ENCODE measurements at regions not wholly inside any gene's neighbourhood (a gene's known extent, or its start where the extent isn't known, plus 50 kb on each side); places are given as distances from the start of the nearest gene placed in this dataset.

DNA sequence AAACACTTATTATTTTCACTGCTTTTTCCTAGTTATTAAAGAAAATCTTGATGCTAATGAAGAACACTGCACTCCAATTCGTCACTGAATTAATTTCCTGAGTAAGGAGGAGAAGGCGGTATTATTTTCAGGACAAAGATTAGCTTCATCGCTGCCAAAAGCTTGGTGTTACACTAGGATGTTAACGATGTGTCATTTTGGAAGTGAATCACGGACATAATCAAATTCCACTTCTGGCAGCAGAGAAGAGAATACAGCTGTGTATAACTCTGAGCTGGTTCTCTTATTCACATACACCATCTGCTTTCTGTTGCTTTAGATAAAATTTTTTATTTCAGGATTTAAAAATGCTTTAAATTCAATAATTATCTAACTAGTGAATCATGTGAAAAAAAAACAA, 74.1 kb downstream of the SCG2 start:
- ATAC-seq (ENCODE audit: low read depth) (no peak), DNase-seq (ENCODE audit: low spot score) (no peak)
- Histone ChIP-seq H3K27ac (ENCODE audit: poor library complexity, severe bottlenecking) (no peak overlapping the region), H3K4me3 (ENCODE audit: severe bottlenecking) (no peak overlapping the region), H3K36me3 (ENCODE audit: low read depth) (no peaks in the 10 kb centered on the region), H3K9me3 (ENCODE audit: severe bottlenecking) (no peaks in the 10 kb centered on the region), H3K27me3 (ENCODE audit: insufficient read depth, poor library complexity, severe bottlenecking) (no peaks in the 10 kb centered on the region), H3K4me1 (ENCODE audit: insufficient read depth, poor library complexity, severe bottlenecking) (peaks cover 4% of the 10 kb centered on the region)
- TF ChIP-seq, protein P1, sequence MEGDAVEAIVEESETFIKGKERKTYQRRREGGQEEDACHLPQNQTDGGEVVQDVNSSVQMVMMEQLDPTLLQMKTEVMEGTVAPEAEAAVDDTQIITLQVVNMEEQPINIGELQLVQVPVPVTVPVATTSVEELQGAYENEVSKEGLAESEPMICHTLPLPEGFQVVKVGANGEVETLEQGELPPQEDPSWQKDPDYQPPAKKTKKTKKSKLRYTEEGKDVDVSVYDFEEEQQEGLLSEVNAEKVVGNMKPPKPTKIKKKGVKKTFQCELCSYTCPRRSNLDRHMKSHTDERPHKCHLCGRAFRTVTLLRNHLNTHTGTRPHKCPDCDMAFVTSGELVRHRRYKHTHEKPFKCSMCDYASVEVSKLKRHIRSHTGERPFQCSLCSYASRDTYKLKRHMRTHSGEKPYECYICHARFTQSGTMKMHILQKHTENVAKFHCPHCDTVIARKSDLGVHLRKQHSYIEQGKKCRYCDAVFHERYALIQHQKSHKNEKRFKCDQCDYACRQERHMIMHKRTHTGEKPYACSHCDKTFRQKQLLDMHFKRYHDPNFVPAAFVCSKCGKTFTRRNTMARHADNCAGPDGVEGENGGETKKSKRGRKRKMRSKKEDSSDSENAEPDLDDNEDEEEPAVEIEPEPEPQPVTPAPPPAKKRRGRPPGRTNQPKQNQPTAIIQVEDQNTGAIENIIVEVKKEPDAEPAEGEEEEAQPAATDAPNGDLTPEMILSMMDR (IDR thresholded peaks at IDR 0.05; ENCODE audit: poor library complexity, severe bottlenecking): no peak

DNA sequence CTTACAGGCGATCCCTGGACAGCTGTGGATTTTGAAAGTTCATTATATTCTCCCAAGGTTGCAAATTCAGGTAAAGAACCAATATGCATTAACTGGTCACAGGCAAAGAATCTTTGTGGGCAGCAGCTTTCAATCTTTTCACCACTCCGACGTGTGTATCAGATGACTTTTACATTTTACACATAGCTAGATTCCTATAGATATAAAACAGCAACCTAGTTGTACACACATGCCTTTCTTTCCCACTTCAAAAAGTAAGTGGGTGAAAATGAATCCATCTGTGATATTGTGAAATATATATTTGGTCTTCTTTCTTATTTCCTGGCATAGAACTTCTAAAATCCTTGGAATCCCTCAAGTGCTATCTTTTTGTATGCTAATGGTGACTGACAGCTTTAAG, 72.5 kb downstream of the SCG2 start:
- Histone ChIP-seq H3K36me3 (ENCODE audit: low read depth) (no peaks in the 10 kb centered on the region), H3K27ac (ENCODE audit: poor library complexity, severe bottlenecking) (no peak overlapping the region), H3K4me1 (ENCODE audit: insufficient read depth, poor library complexity, severe bottlenecking) (no peaks in the 10 kb centered on the region), H3K27me3 (ENCODE audit: insufficient read depth, poor library complexity, severe bottlenecking) (no peaks in the 10 kb centered on the region), H3K4me3 (ENCODE audit: severe bottlenecking) (no peak overlapping the region), H3K9me3 (ENCODE audit: severe bottlenecking) (no peaks in the 10 kb centered on the region)
- DNase-seq (ENCODE audit: low spot score) (no peak), ATAC-seq (ENCODE audit: low read depth) (no peak)
- TF ChIP-seq, protein P1 (IDR thresholded peaks at IDR 0.05; ENCODE audit: poor library complexity, severe bottlenecking): no peak

DNA sequence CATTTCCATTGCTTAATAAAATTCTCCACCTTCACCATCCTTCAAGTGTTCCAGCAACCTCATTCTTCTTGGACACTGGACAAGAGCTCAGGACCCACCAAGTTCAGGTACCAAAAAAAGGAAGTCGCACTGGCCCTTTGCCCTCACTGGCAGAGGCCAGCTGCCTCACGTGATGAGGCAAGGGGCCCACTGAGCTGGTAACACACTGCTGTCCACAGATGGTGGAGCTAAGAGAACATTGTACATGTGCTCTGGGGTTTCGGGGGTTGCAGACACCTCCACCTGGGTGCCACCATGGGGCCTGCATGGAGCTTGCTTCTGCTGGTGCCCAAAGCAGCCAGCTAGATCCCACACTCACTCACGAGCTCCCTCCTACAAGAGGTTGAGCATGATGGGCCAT, 71.3 kb downstream of the SCG2 start:
- DNase-seq (ENCODE audit: low spot score) (no peak), ATAC-seq (ENCODE audit: low read depth) (no peak)
- no peaks in the 10 kb centered on the region for H3K4me1 ChIP-seq (ENCODE audit: insufficient read depth, poor library complexity, severe bottlenecking)
- no peak overlapping the region for H3K27ac ChIP-seq (ENCODE audit: poor library complexity, severe bottlenecking)
- no peak overlapping the region for H3K4me3 ChIP-seq (ENCODE audit: severe bottlenecking)
- H3K27me3 ChIP-seq (ENCODE audit: insufficient read depth, poor library complexity, severe bottlenecking): no peaks in the 10 kb centered on the region
- H3K9me3 ChIP-seq (ENCODE audit: severe bottlenecking): no peaks in the 10 kb centered on the region
- TF ChIP-seq, protein P1 (IDR thresholded peaks at IDR 0.05; ENCODE audit: poor library complexity, severe bottlenecking): no peak
- no peaks in the 10 kb centered on the region for H3K36me3 ChIP-seq (ENCODE audit: low read depth)

DNA sequence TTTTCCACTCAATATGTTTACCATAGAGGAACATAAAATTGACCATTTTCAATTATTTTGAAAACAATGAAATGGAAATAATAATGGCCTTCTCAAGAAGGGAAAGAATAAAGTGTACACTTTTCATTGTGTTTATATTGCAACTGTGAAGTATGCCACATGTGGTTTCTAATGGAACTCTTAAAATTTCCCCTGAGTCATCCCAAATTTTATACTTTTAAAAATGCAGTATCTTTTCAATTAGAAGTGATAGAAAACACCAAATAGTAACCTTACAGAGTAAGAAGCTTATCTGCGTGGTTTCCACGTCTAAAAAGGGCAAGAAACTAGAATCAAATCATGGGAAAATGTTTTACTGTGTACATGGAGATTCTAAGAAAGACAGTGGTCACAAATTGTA, 70.0 kb downstream of the SCG2 start:
- Histone ChIP-seq H3K27ac (ENCODE audit: poor library complexity, severe bottlenecking) (no peak overlapping the region), H3K4me3 (ENCODE audit: severe bottlenecking) (no peak overlapping the region)
- no peak for DNase-seq (ENCODE audit: low spot score)

DNA sequence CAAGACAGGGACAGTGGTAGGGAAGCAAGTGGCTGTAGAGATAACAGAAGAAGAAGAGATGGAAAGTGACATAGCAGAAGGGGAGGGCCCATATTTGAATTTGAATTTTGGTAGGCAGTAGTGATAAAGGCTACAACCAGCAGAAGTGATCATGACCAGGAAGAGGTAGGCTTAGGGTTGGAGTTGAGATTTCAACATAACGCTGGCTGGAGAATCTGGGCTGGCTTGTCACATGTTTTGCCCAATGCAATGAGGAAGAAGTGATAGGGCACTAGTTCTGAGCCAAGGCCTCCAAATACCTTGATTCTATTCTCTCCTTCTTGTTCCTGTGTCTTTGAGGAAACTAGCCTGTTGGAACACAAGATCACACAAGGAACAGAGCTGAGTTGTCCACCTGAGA, 69.4 kb downstream of the SCG2 start:
- TF ChIP-seq, protein P1 (IDR thresholded peaks at IDR 0.05; ENCODE audit: poor library complexity, severe bottlenecking): no peak
- peaks cover under 1% of the 10 kb centered on the region for H3K4me1 ChIP-seq (ENCODE audit: insufficient read depth, poor library complexity, severe bottlenecking)
- H3K27me3 ChIP-seq (ENCODE audit: insufficient read depth, poor library complexity, severe bottlenecking): no peaks in the 10 kb centered on the region
- ATAC-seq (ENCODE audit: low read depth) (no peak), DNase-seq (ENCODE audit: low spot score) (no peak)
- H3K4me3 ChIP-seq (ENCODE audit: severe bottlenecking): no peak overlapping the region
- no peaks in the 10 kb centered on the region for H3K9me3 ChIP-seq (ENCODE audit: severe bottlenecking)
- no peak overlapping the region for H3K27ac ChIP-seq (ENCODE audit: poor library complexity, severe bottlenecking)
- no peaks in the 10 kb centered on the region for H3K36me3 ChIP-seq (ENCODE audit: low read depth)

More for the DNA sequence above, 70.0 kb downstream of the SCG2 start:
- no peaks in the 10 kb centered on the region for H3K36me3 ChIP-seq (ENCODE audit: low read depth)
- H3K9me3 ChIP-seq (ENCODE audit: severe bottlenecking): no peaks in the 10 kb centered on the region
- H3K4me1 ChIP-seq (ENCODE audit: insufficient read depth, poor library complexity, severe bottlenecking): no peaks in the 10 kb centered on the region
- ATAC-seq (ENCODE audit: low read depth): no peak
- H3K27me3 ChIP-seq (ENCODE audit: insufficient read depth, poor library complexity, severe bottlenecking): no peaks in the 10 kb centered on the region
- TF ChIP-seq, protein P1 (IDR thresholded peaks at IDR 0.05; ENCODE audit: poor library complexity, severe bottlenecking): no peak

All from RWPE2 (cell line).